Endothelial cell of umbilical vein (primary cell): ENCODE measurements at regions not wholly inside any gene's neighbourhood (a gene's known extent, or its start where the extent isn't known, plus 50 kb on each side); places are given as distances from the start of the nearest gene placed in this dataset.

Experiments used
- BruUV-seq: library from RNA; stranded (reverse); fragments of 400-500 nt; replicated peaks from 2 replicates; lab custom pipeline; 2021; lab: Mats Ljungman, UMichigan
- CTCF ChIA-PET: fragments of 300-600, 350-600 bp; sonication (Branson Sonifier 250); formaldehyde crosslinking; loops from one replicate; lab custom pipeline; 2021; ENCODE audit warnings: antibody characterized with exemption, inconsistent platforms; lab: Charles Lee
- POLR2A ChIA-PET: fragments of 300-600, 350-600 bp; sonication (Branson Sonifier 250); formaldehyde crosslinking; loops from one replicate; lab custom pipeline; 2021; ENCODE audit warnings: antibody characterized with exemption, inconsistent platforms; lab: Charles Lee
- DNase-seq: peaks from one replicate; pipeline ENCODE4 v3.0.0-alpha.2; 2011; ENCODE audit warnings: low read depth, low spot score
- FAIRE-seq: peaks from 2 replicates; lab custom pipeline; 2011; peaks lifted over from hg19 to GRCh38; lab: Jason Lieb, UNC
- H2AFZ ChIP-seq: 2 replicates; pipeline ENCODE4 v1.6.0; 2012; ENCODE audit warnings: low read depth, low read length, control low read depth, inconsistent platforms
- H3K27ac ChIP-seq: 2 replicates; pipeline ENCODE4 v1.5.1; 2011; ENCODE audit warnings: low read depth, mild to moderate bottlenecking, control low read depth, low read length, moderate library complexity; ENCODE audit not compliant: insufficient read depth
- H3K27me3 ChIP-seq, 2 experiments: 2 replicates each; pipeline versions ENCODE4 v1.6.0 to v1.6.1; 2011; ENCODE audit warnings: low read length in 2 of 2, mixed read lengths in 1 of 2; ENCODE audit not compliant: control insufficient read depth in 2 of 2, insufficient read depth in 2 of 2
- H3K36me3 ChIP-seq, 2 experiments: 2 replicates in 1 of 2; 3 replicates in 1 of 2; pipeline ENCODE4 v1.5.1; 2011; ENCODE audit warnings: low read length in 2 of 2, mild to moderate bottlenecking in 1 of 2, moderate library complexity in 1 of 2; ENCODE audit not compliant: control insufficient read depth in 2 of 2, insufficient read depth in 2 of 2; ENCODE audit errors: extremely low read depth in 1 of 2
- H3K4me1 ChIP-seq: 3 replicates; pipeline ENCODE4 v1.5.1; 2011; ENCODE audit warnings: mild to moderate bottlenecking, low read length; ENCODE audit not compliant: control insufficient read depth, insufficient read depth; ENCODE audit errors: extremely low read depth
- H3K4me2 ChIP-seq: 2 replicates; pipeline ENCODE4 v1.6.1; 2011; ENCODE audit warnings: low read length, control low read depth, mixed read lengths; ENCODE audit not compliant: insufficient read depth
- H3K4me3 ChIP-seq, 3 experiments: fragments of 200-600 bp in 1 of 3; sonication (generic), shearing (Covaris generic) in 1 of 3; replicated peaks in 1 of 3; 2 replicates each; pipeline ENCODE4 v1.5.1; 2011 to 2016; ENCODE audit warnings: control low read depth in 3 of 3, low read length in 3 of 3, mild to moderate bottlenecking in 2 of 3, inconsistent platforms in 1 of 3, low read depth in 1 of 3, moderate library complexity in 1 of 3; ENCODE audit not compliant: insufficient read depth in 1 of 3
- H3K79me2 ChIP-seq: 2 replicates; pipeline ENCODE4 v1.6.0; 2012; ENCODE audit warnings: low read length, inconsistent platforms; ENCODE audit not compliant: control insufficient read depth, insufficient read depth
- H3K9ac ChIP-seq: replicated peaks from 2 replicates; pipeline ENCODE3; 2011; ENCODE audit warnings: low read length, control low read depth; ENCODE audit not compliant: insufficient read depth; ENCODE audit errors: extremely low read depth
- H3K9me1 ChIP-seq: replicated peaks from 3 replicates; pipeline ENCODE4 v1.6.0; 2011; ENCODE audit warnings: mild to moderate bottlenecking, low read length; ENCODE audit not compliant: control insufficient read depth, insufficient read depth; ENCODE audit errors: extremely low read depth
- H3K9me3 ChIP-seq: replicated peaks from 2 replicates; pipeline ENCODE4 v1.5.1; 2012; ENCODE audit warnings: low read length, inconsistent platforms; ENCODE audit not compliant: control insufficient read depth, insufficient read depth
- H4K20me1 ChIP-seq: replicated peaks from 2 replicates; pipeline ENCODE3; 2011; ENCODE audit warnings: mild to moderate bottlenecking, low read length; ENCODE audit not compliant: control insufficient read depth, insufficient read depth; ENCODE audit errors: extremely low read depth
- CTCF ChIP-seq, 2 donors: IDR thresholded peaks; 1 replicate in 1 of 2; 2 replicates in 1 of 2; pipeline ENCODE4 v1.5.1; 2011; ENCODE audit warnings: low read length in 2 of 2, mild to moderate bottlenecking in 2 of 2, moderate library complexity in 2 of 2, control low read depth in 1 of 2, inconsistent platforms in 1 of 2, low read depth in 1 of 2; ENCODE audit not compliant: insufficient read depth in 1 of 2; ENCODE audit errors: extremely low read depth in 1 of 2
- EZH2 ChIP-seq: IDR thresholded peaks from 2 replicates; pipeline ENCODE4 v1.6.1; 2012; ENCODE audit warnings: borderline replicate concordance, low read depth, mild to moderate bottlenecking, moderate library complexity, low read length, inconsistent platforms; ENCODE audit not compliant: severe bottlenecking
- FOS ChIP-seq: IDR thresholded peaks from 2 replicates; pipeline ENCODE4 v1.6.1; 2011; ENCODE audit warnings: mild to moderate bottlenecking, low read length, moderate library complexity, borderline replicate concordance; ENCODE audit not compliant: insufficient read depth
- GATA2 ChIP-seq: IDR thresholded peaks from 2 replicates; pipeline ENCODE4 v1.7.0; 2011; ENCODE audit warnings: low read depth, mild to moderate bottlenecking, moderate library complexity, mixed read lengths, low read length; ENCODE audit not compliant: insufficient read length, insufficient read depth
- JUN ChIP-seq: IDR thresholded peaks from 2 replicates; pipeline ENCODE4 v1.6.1; 2011; ENCODE audit warnings: borderline replicate concordance, low read depth; ENCODE audit not compliant: insufficient read length, insufficient read depth
- MYC ChIP-seq: IDR thresholded peaks from one replicate; pipeline ENCODE4 v1.6.1; 2011; ENCODE audit warnings: mild to moderate bottlenecking, low read depth, low read length
- POLR2A ChIP-seq: IDR thresholded peaks from 2 replicates; pipeline ENCODE4 v1.6.1; 2012; ENCODE audit warnings: low read depth, mild to moderate bottlenecking, control low read depth, low read length
- POLR2AphosphoS5 ChIP-seq: IDR thresholded peaks from 2 replicates; pipeline ENCODE4 v1.6.1; 2012; ENCODE audit warnings: low read depth, mild to moderate bottlenecking, control low read depth, low read length, moderate library complexity; ENCODE audit not compliant: insufficient read depth
- dilution Hi-C: fragments of 300-500 bp; cut with MboI; formaldehyde crosslinking; loops from one replicate; pipeline ENCODE4 v1.15.0; 2019; ENCODE audit warnings: low sequenced_read_pairs; ENCODE audit not compliant: extremely low pct_ligation_motif_present
- intact Hi-C: fragments of 100-400 bp; cut with micrococcal nuclease; formaldehyde crosslinking; loops from one replicate; pipeline ENCODE4 v1.10.0; 2022
- TF ChIP-seq, protein P1 (sequence below): IDR thresholded peaks from 2 replicates; pipeline ENCODE4 v1.6.1; 2011; ENCODE audit not compliant: insufficient read depth, insufficient read length

- no peak for FAIRE-seq
- Histone ChIP-seq H3K9me1 (no peaks in the 10 kb centered on the region), H3K9ac (no peak overlapping the region), H3K27me3 (no peaks in the 10 kb centered on the region), H3K4me2 (no peak overlapping the region), H2AFZ (no peak overlapping the region), H3K36me3 (no peaks in the 10 kb centered on the region), H4K20me1 (no peaks in the 10 kb centered on the region), H3K79me2 (no peaks in the 10 kb centered on the region), H3K9me3 (no peaks in the 10 kb centered on the region), H3K4me1 (no peaks in the 10 kb centered on the region), H3K4me3 (no peak overlapping the region), H3K27ac (no peak overlapping the region)
- TF ChIP-seq POLR2A: no peak
- TF ChIP-seq CTCF (IDR thresholded peaks at IDR 0.05; ENCODE audit: extremely low read depth in 1 of 2, insufficient read depth in 1 of 2, low read depth in 1 of 2, low read length in 2 of 2): no peak
- TF ChIP-seq EZH2: no peak
- TF ChIP-seq POLR2AphosphoS5: no peak
- TF ChIP-seq FOS: no peak
- TF ChIP-seq JUN: no peak
- no peak for DNase-seq
- no TSS peak for BruUV-seq
- intact Hi-C loops: no loop called here
- dilution Hi-C loops: no loop called here
- ChIA-PET POLR2A (no interaction called here), CTCF (no interaction called here)
Observed at GRCh38 chr4:115376866-115377265, 263.4 kb upstream of the NDST4 start.

GRCh38 chr4:115374621-115375020 lies 261.2 kb upstream of the NDST4 start:
- ChIA-PET CTCF (no interaction called here), POLR2A (no interaction called here)
- Histone ChIP-seq H3K27me3 (no peaks in the 10 kb centered on the region), H3K4me1 (no peaks in the 10 kb centered on the region), H3K27ac (no peak overlapping the region), H3K4me3 (no peak overlapping the region), H3K9me3 (no peaks in the 10 kb centered on the region), H3K79me2 (no peaks in the 10 kb centered on the region), H3K9me1 (no peaks in the 10 kb centered on the region), H3K9ac (no peak overlapping the region), H3K36me3 (no peaks in the 10 kb centered on the region), H2AFZ (no peak overlapping the region), H3K4me2 (no peak overlapping the region), H4K20me1 (no peaks in the 10 kb centered on the region)
- intact Hi-C loops (no loop called here), dilution Hi-C loops (no loop called here)
- no peak for TF ChIP-seq CTCF (IDR thresholded peaks at IDR 0.05; ENCODE audit: extremely low read depth in 1 of 2, insufficient read depth in 1 of 2, low read depth in 1 of 2, low read length in 2 of 2)
- TF ChIP-seq FOS: no peak
- TF ChIP-seq, protein P1, sequence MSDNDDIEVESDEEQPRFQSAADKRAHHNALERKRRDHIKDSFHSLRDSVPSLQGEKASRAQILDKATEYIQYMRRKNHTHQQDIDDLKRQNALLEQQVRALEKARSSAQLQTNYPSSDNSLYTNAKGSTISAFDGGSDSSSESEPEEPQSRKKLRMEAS: no peak
- no peak for TF ChIP-seq MYC
- TF ChIP-seq POLR2A: no peak
- TF ChIP-seq JUN: no peak
- TF ChIP-seq POLR2AphosphoS5: no peak
- no peak for TF ChIP-seq EZH2
- TF ChIP-seq GATA2: no peak
- FAIRE-seq (no peak), DNase-seq (no peak)
- BruUV-seq: no TSS peak
